ENCODE measurements at regions not wholly inside any gene's neighbourhood (a gene's known extent, or its start where the extent isn't known, plus 50 kb on each side); places are given as distances from the start of the nearest gene placed in this dataset.
"Not testable (repeated sequence)": the region's sequence is repeated elsewhere in the genome, so short reads cannot be mapped to it uniquely, and the experiment has no call there.

GRCh38 chr2:147288131-147288530, 556.7 kb upstream of the ACVR2A start:
- TF ChIP-seq CTCF (IDR thresholded peaks at IDR 0.05; ENCODE audit: extremely low read depth, insufficient read depth, missing control alignments): no peak
- no peak for DNase-seq (ENCODE audit: low spot score)
- in situ Hi-C loops (cut with MboI; ENCODE audit: low pct_unique_long_range_greater_than_20kb, low sequenced_read_pairs, unreplicated experiment): no loop called here

GRCh38 chr2:147275943-147276342, 568.9 kb upstream of the ACVR2A start:
- no peak for DNase-seq (ENCODE audit: low spot score)
- no peak for TF ChIP-seq CTCF (IDR thresholded peaks at IDR 0.05; ENCODE audit: extremely low read depth, insufficient read depth, missing control alignments)
- in situ Hi-C loops (cut with MboI; ENCODE audit: low pct_unique_long_range_greater_than_20kb, low sequenced_read_pairs, unreplicated experiment): no loop called here

DNA sequence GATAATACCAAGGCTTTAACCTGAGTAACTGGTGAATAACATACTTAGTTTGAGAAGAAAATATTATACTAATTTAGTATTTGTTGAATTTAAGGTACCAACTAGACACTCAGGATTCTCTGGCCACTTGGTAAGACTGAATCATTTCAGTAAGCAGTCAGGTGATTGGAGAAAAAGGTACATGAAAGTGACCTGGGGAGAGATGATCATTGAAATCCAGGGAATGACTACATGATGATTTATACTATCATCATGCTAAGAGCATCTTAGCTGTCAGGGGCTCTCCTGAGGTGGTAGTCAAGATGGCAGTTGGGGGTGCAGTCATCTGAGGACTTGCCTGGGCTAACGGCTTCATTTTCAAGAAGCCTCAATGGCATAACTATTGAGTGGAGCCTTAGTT, 571.2 kb upstream of the ACVR2A start:
- TF ChIP-seq CTCF (IDR thresholded peaks at IDR 0.05; ENCODE audit: extremely low read depth, insufficient read depth, missing control alignments): no peak
- DNase-seq (ENCODE audit: low spot score): no peak
- in situ Hi-C loops (cut with MboI; ENCODE audit: low pct_unique_long_range_greater_than_20kb, low sequenced_read_pairs, unreplicated experiment): no loop called here

GRCh38 chr2:147273106-147273505, 571.7 kb upstream of the ACVR2A start:
- TF ChIP-seq CTCF (IDR thresholded peaks at IDR 0.05; ENCODE audit: extremely low read depth, insufficient read depth, missing control alignments): no peak
- in situ Hi-C loops (cut with MboI; ENCODE audit: low pct_unique_long_range_greater_than_20kb, low sequenced_read_pairs, unreplicated experiment): no loop called here
- no peak for DNase-seq (ENCODE audit: low spot score)

GRCh38 chr2:147269581-147269980, 575.2 kb upstream of the ACVR2A start:
- DNase-seq (ENCODE audit: low spot score); in situ Hi-C loops (cut with MboI; ENCODE audit: low pct_unique_long_range_greater_than_20kb, low sequenced_read_pairs, unreplicated experiment): not testable (repeated sequence)

- in situ Hi-C loops (cut with MboI; ENCODE audit: low pct_unique_long_range_greater_than_20kb, low sequenced_read_pairs, unreplicated experiment): no loop called here
- no peak for DNase-seq (ENCODE audit: low spot score)
- TF ChIP-seq CTCF (IDR thresholded peaks at IDR 0.05; ENCODE audit: extremely low read depth, insufficient read depth, missing control alignments): no peak
Measured at GRCh38 chr2:147260241-147260640, 584.6 kb upstream of the ACVR2A start.

DNA sequence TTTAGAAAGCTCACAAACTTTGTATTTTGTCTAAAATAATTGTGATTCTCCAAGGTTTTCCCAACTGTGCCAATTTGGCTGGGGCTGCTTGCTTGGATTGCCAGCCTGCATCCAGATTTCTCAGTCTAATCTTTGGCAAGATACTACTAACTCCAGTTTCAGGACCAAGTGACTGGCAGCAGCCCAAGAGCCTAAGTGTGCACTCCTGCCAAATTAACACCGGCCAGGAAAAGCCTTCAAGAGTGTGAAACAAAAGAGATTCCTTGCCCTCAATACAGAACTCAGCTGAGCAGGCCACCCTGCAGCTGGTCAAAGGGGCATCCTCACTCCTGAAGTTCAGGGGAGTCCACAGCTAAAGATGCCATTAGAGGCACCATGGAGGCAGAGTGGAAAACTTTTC, 589.0 kb upstream of the ACVR2A start:
- no peak for DNase-seq (ENCODE audit: low spot score)
- in situ Hi-C loops (cut with MboI; ENCODE audit: low pct_unique_long_range_greater_than_20kb, low sequenced_read_pairs, unreplicated experiment): no loop called here
- TF ChIP-seq CTCF (IDR thresholded peaks at IDR 0.05; ENCODE audit: extremely low read depth, insufficient read depth, missing control alignments): no peak

Data from GM13977 (cell line).